GM12878 (cell line): ENCODE measurements at regions not wholly inside any gene's neighbourhood (a gene's known extent, or its start where the extent isn't known, plus 50 kb on each side); places are given as distances from the start of the nearest gene placed in this dataset.

Source experiments
- MAX ChIP-seq: IDR thresholded peaks from 2 replicates; pipeline ENCODE4 v1.6.1; 2012; ENCODE audit warnings: low read depth, low read length, improper control_type of control experiment
- NR2C2 ChIP-seq: IDR thresholded peaks from 2 replicates; pipeline ENCODE4 v1.6.1; 2011; ENCODE audit warnings: borderline replicate concordance, low read depth; ENCODE audit not compliant: control insufficient read depth, insufficient read length
- RAD21 ChIP-seq: IDR thresholded peaks from 2 replicates; pipeline ENCODE4 v1.6.1; 2011; ENCODE audit warnings: mild to moderate bottlenecking, low read depth, low read length, moderate library complexity; ENCODE audit not compliant: insufficient read depth
- REST ChIP-seq: IDR thresholded peaks from 2 replicates; pipeline ENCODE4 v1.6.1; 2012; ENCODE audit warnings: mild to moderate bottlenecking, low read depth, low read length
- SIN3A ChIP-seq: IDR thresholded peaks from 2 replicates; pipeline ENCODE4 v1.6.1; 2012; ENCODE audit warnings: low read depth, low read length, improper control_type of control experiment
- TF ChIP-seq, protein P1 (sequence below), 3 experiments: IDR thresholded peaks in 2 of 3; conservative IDR thresholded peaks in 1 of 3; 2 replicates each; pipeline ENCODE4 v1.5.1; 2011; ENCODE audit warnings: low read depth in 3 of 3, low read length in 3 of 3, mild to moderate bottlenecking in 3 of 3, control low read depth in 2 of 3, moderate library complexity in 2 of 3, inconsistent platforms in 1 of 3, mixed read lengths in 1 of 3; ENCODE audit not compliant: control insufficient read depth in 2 of 3, insufficient read depth in 1 of 3; ENCODE audit errors: extremely low read depth in 1 of 3

GRCh38 chr15:29622637-29623036 lies 199.6 kb downstream of the TJP1 start:
- TF ChIP-seq SIN3A (no peak), REST (no peak), MAX (no peak), RAD21 (no peak), NR2C2 (no peak)
- TF ChIP-seq, protein P1, sequence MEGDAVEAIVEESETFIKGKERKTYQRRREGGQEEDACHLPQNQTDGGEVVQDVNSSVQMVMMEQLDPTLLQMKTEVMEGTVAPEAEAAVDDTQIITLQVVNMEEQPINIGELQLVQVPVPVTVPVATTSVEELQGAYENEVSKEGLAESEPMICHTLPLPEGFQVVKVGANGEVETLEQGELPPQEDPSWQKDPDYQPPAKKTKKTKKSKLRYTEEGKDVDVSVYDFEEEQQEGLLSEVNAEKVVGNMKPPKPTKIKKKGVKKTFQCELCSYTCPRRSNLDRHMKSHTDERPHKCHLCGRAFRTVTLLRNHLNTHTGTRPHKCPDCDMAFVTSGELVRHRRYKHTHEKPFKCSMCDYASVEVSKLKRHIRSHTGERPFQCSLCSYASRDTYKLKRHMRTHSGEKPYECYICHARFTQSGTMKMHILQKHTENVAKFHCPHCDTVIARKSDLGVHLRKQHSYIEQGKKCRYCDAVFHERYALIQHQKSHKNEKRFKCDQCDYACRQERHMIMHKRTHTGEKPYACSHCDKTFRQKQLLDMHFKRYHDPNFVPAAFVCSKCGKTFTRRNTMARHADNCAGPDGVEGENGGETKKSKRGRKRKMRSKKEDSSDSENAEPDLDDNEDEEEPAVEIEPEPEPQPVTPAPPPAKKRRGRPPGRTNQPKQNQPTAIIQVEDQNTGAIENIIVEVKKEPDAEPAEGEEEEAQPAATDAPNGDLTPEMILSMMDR (IDR thresholded peaks at IDR 0.05 in 2 of 3, conservative IDR thresholded peaks at IDR 0.05 in 1 of 3; ENCODE audit: control insufficient read depth in 2 of 3, extremely low read depth in 1 of 3, insufficient read depth in 1 of 3, low read depth in 3 of 3, low read length in 3 of 3) = no peak
